ENCODE measurements at regions not wholly inside any gene's neighbourhood (a gene's known extent, or its start where the extent isn't known, plus 50 kb on each side); places are given as distances from the start of the nearest gene placed in this dataset.

DNA sequence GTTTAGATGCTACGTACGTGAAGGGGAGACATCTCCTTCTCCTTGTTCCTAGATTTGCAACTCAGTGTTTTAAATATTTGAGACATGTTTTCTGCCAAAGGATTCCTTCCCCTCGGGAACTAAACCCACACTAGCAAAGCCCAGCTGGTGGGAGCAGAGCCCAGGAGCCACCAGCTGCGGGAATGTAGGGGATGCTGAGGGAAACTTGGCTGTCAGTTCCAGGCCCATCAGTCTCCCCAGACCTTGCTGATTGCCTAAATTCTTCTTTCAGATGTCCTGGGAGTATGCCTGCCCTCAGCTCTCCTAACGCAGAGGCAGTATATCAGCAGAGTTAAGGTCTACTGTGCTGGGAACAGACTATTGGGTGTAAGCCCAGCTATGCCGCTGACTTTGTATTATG lies 630.0 kb upstream of the TENM3 start:
- Histone ChIP-seq H3K27ac (ENCODE audit: low read depth, low read length) (no peak overlapping the region), H2BK120ac (ENCODE audit: insufficient read depth, low read length, poor library complexity) (no peak overlapping the region), H2AK5ac (ENCODE audit: low read length) (no peak overlapping the region), H3K9ac (ENCODE audit: low read length) (no peak overlapping the region), H4K91ac (ENCODE audit: low read depth, low read length) (no peak overlapping the region), H3K79me2 (ENCODE audit: control insufficient read depth, insufficient read depth, low read length, poor library complexity) (no peaks in the 10 kb centered on the region), H3K14ac (ENCODE audit: low read length) (no peak overlapping the region), H3K4me1 (ENCODE audit: control insufficient read depth in 1 of 2, insufficient read depth in 2 of 2, low read length in 2 of 2) (no peaks in the 10 kb centered on the region), H2AFZ (ENCODE audit: insufficient read depth, low read length, poor library complexity) (no peak overlapping the region), H3K4me2 (ENCODE audit: low read length) (no peak overlapping the region), H3K23ac (ENCODE audit: low read length) (no peak overlapping the region), H3K4ac (ENCODE audit: low read depth, low read length) (no peak overlapping the region), H3K9me3 (ENCODE audit: insufficient read depth, low read depth, low read length) (no peaks in the 10 kb centered on the region), H3K4me3 (ENCODE audit: low read depth, low read length) (no peak overlapping the region), H3K79me1 (ENCODE audit: low read length) (no peaks in the 10 kb centered on the region), H3K36me3 (ENCODE audit: control insufficient read depth in 1 of 2, insufficient read depth in 2 of 2, low read length in 2 of 2) (no peaks in the 10 kb centered on the region), H3K18ac (ENCODE audit: low read length) (no peak overlapping the region), H4K8ac (ENCODE audit: low read depth, low read length) (no peak overlapping the region), H2BK5ac (ENCODE audit: low read depth, low read length, poor library complexity) (no peak overlapping the region), H3K27me3 (ENCODE audit: insufficient read depth, low read length) (no peaks in the 10 kb centered on the region), H2BK12ac (ENCODE audit: low read length) (no peak overlapping the region), H4K12ac (ENCODE audit: low read depth, low read length) (no peak overlapping the region)
- no peak for DNase-seq
- WGBS (ENCODE audit: extremely low coverage, insufficient coverage, insufficient read length): no CpG with 5 or more reads among the region's 6 CpGs

DNA sequence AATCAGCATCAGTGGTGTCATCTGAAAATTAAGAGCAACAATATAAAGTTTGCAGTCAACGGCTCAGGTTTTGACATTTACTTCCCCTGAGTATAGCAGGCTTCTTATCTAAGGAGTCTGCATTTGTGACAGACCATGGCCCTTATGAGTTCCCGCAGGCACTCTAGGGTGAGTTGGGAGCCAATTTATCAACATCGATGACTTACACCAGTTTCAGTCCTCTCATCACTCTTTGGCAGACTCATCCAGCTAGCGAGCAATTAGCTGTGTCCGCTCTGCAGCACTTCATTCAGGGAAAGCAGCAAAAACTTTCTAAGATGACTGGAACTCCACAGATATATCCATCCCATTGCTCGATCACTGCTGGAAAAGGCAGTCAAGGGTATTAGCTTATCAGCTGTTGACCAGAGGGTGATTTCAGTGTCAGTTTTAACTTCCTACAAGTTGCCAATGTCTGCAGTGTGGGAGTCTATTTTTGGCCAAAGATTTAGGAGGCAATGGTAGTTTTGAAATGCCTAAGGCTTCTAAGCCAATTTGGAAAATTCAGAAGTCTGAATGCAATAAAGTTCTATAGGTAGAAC lies 625.1 kb upstream of the TENM3 start:
- no peak overlapping the region for H3K4ac ChIP-seq (ENCODE audit: low read depth, low read length)
- H3K14ac ChIP-seq (ENCODE audit: low read length): no peak overlapping the region
- no peak overlapping the region for H2BK12ac ChIP-seq (ENCODE audit: low read length)
- no peak overlapping the region for H2AFZ ChIP-seq (ENCODE audit: insufficient read depth, low read length, poor library complexity)
- H3K4me3 ChIP-seq (ENCODE audit: low read depth, low read length): no peak overlapping the region
- H3K9ac ChIP-seq (ENCODE audit: low read length): no peak overlapping the region
- no peak overlapping the region for H2BK5ac ChIP-seq (ENCODE audit: low read depth, low read length, poor library complexity)
- no peaks in the 10 kb centered on the region for H3K79me1 ChIP-seq (ENCODE audit: low read length)
- H3K9me3 ChIP-seq (ENCODE audit: insufficient read depth, low read depth, low read length): no peaks in the 10 kb centered on the region
- no peak overlapping the region for H3K27ac ChIP-seq (ENCODE audit: low read depth, low read length)
- no peak overlapping the region for H2AK5ac ChIP-seq (ENCODE audit: low read length)
- DNase-seq: no peak
- no peak overlapping the region for H2BK120ac ChIP-seq (ENCODE audit: insufficient read depth, low read length, poor library complexity)
- no peak overlapping the region for H4K12ac ChIP-seq (ENCODE audit: low read depth, low read length)
- H4K8ac ChIP-seq (ENCODE audit: low read depth, low read length): no peak overlapping the region
- no peaks in the 10 kb centered on the region for H3K27me3 ChIP-seq (ENCODE audit: insufficient read depth, low read length)
- H3K23ac ChIP-seq (ENCODE audit: low read length): no peak overlapping the region
- H3K18ac ChIP-seq (ENCODE audit: low read length): no peak overlapping the region
- no peaks in the 10 kb centered on the region for H3K79me2 ChIP-seq (ENCODE audit: control insufficient read depth, insufficient read depth, low read length, poor library complexity)
- no CpG with 5 or more reads among the region's 6 CpGs for WGBS (ENCODE audit: extremely low coverage, insufficient coverage, insufficient read length)
- no peak overlapping the region for H4K91ac ChIP-seq (ENCODE audit: low read depth, low read length)
- no peaks in the 10 kb centered on the region for H3K36me3 ChIP-seq (ENCODE audit: control insufficient read depth in 1 of 2, insufficient read depth in 2 of 2, low read length in 2 of 2)
- no peaks in the 10 kb centered on the region for H3K4me1 ChIP-seq (ENCODE audit: control insufficient read depth in 1 of 2, insufficient read depth in 2 of 2, low read length in 2 of 2)
- no peak overlapping the region for H3K4me2 ChIP-seq (ENCODE audit: low read length)

DNA sequence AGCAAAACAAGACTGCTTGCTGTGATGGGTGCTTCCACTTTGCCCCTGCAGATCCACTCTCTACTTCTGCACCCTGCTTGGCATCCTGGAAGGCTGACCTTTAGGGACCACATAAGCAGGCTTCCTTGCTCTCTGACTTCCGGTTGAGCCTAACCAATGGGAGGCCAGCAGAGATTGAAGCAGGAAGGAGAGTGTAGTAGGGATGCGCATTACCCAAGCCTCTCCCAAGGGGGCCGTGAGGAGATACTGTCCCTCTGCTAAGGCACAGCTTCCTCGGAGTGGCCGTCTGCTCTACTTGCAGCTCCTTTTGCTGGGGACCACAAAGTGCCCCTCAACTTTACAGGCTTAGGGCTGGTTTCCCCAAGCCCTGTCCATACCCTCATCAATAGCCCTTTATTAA lies 624.3 kb upstream of the TENM3 start:
- Histone ChIP-seq H2BK12ac (ENCODE audit: low read length) (no peak overlapping the region), H3K4me2 (ENCODE audit: low read length) (no peak overlapping the region), H4K91ac (ENCODE audit: low read depth, low read length) (no peak overlapping the region), H3K36me3 (ENCODE audit: control insufficient read depth in 1 of 2, insufficient read depth in 2 of 2, low read length in 2 of 2) (no peaks in the 10 kb centered on the region), H3K27me3 (ENCODE audit: insufficient read depth, low read length) (no peaks in the 10 kb centered on the region), H4K12ac (ENCODE audit: low read depth, low read length) (no peak overlapping the region), H3K23ac (ENCODE audit: low read length) (no peak overlapping the region), H2AK5ac (ENCODE audit: low read length) (no peak overlapping the region), H3K9ac (ENCODE audit: low read length) (no peak overlapping the region), H4K8ac (ENCODE audit: low read depth, low read length) (no peak overlapping the region), H2BK120ac (ENCODE audit: insufficient read depth, low read length, poor library complexity) (no peak overlapping the region), H2BK5ac (ENCODE audit: low read depth, low read length, poor library complexity) (no peak overlapping the region), H3K27ac (ENCODE audit: low read depth, low read length) (no peak overlapping the region), H3K9me3 (ENCODE audit: insufficient read depth, low read depth, low read length) (no peaks in the 10 kb centered on the region), H3K14ac (ENCODE audit: low read length) (no peak overlapping the region), H3K4ac (ENCODE audit: low read depth, low read length) (no peak overlapping the region), H2AFZ (ENCODE audit: insufficient read depth, low read length, poor library complexity) (no peak overlapping the region), H3K79me1 (ENCODE audit: low read length) (no peaks in the 10 kb centered on the region), H3K4me3 (ENCODE audit: low read depth, low read length) (no peak overlapping the region), H3K79me2 (ENCODE audit: control insufficient read depth, insufficient read depth, low read length, poor library complexity) (no peaks in the 10 kb centered on the region), H3K18ac (ENCODE audit: low read length) (no peak overlapping the region), H3K4me1 (ENCODE audit: control insufficient read depth in 1 of 2, insufficient read depth in 2 of 2, low read length in 2 of 2) (no peaks in the 10 kb centered on the region)
- no peak for DNase-seq
- no CpG with 5 or more reads among the region's 5 CpGs for WGBS (ENCODE audit: extremely low coverage, insufficient coverage, insufficient read length)

DNA sequence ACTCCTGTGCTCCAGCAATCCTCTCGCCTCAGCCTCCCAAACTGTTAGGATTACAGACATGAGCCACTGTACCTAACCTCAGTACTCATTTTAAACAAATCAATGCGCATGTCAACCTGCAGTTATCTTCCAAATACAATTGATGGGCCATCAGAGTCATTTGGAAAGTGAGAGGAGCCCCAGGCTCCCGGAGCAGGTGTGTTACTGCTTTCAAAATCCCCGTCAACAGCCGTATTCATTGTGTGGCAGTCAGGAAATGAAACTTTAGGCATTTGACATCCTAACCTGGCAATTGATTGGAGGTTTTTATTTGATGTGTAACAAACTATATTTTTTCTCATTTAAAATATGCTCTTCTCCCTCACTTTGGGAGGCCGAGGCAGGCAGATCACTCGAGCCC lies 623.6 kb upstream of the TENM3 start:
- no peak overlapping the region for H2BK120ac ChIP-seq (ENCODE audit: insufficient read depth, low read length, poor library complexity)
- no peak overlapping the region for H3K27ac ChIP-seq (ENCODE audit: low read depth, low read length)
- no peak overlapping the region for H3K9ac ChIP-seq (ENCODE audit: low read length)
- no peaks in the 10 kb centered on the region for H3K36me3 ChIP-seq (ENCODE audit: control insufficient read depth in 1 of 2, insufficient read depth in 2 of 2, low read length in 2 of 2)
- H3K79me2 ChIP-seq (ENCODE audit: control insufficient read depth, insufficient read depth, low read length, poor library complexity): no peaks in the 10 kb centered on the region
- no peaks in the 10 kb centered on the region for H3K4me1 ChIP-seq (ENCODE audit: control insufficient read depth in 1 of 2, insufficient read depth in 2 of 2, low read length in 2 of 2)
- WGBS (ENCODE audit: extremely low coverage, insufficient coverage, insufficient read length): no CpG with 5 or more reads among the region's 7 CpGs
- H3K18ac ChIP-seq (ENCODE audit: low read length): no peak overlapping the region
- no peak overlapping the region for H4K8ac ChIP-seq (ENCODE audit: low read depth, low read length)
- H3K4ac ChIP-seq (ENCODE audit: low read depth, low read length): no peak overlapping the region
- H2BK5ac ChIP-seq (ENCODE audit: low read depth, low read length, poor library complexity): no peak overlapping the region
- H2AFZ ChIP-seq (ENCODE audit: insufficient read depth, low read length, poor library complexity): no peak overlapping the region
- H3K23ac ChIP-seq (ENCODE audit: low read length): no peak overlapping the region
- no peaks in the 10 kb centered on the region for H3K27me3 ChIP-seq (ENCODE audit: insufficient read depth, low read length)
- no peak for DNase-seq
- H2BK12ac ChIP-seq (ENCODE audit: low read length): no peak overlapping the region
- H3K4me3 ChIP-seq (ENCODE audit: low read depth, low read length): no peak overlapping the region
- H3K4me2 ChIP-seq (ENCODE audit: low read length): no peak overlapping the region
- H2AK5ac ChIP-seq (ENCODE audit: low read length): no peak overlapping the region
- no peak overlapping the region for H4K91ac ChIP-seq (ENCODE audit: low read depth, low read length)
- no peak overlapping the region for H4K12ac ChIP-seq (ENCODE audit: low read depth, low read length)
- H3K9me3 ChIP-seq (ENCODE audit: insufficient read depth, low read depth, low read length): no peaks in the 10 kb centered on the region
- H3K14ac ChIP-seq (ENCODE audit: low read length): no peak overlapping the region
- H3K79me1 ChIP-seq (ENCODE audit: low read length): no peaks in the 10 kb centered on the region
